ENCODE measurements at regions not wholly inside any gene's neighbourhood (a gene's known extent, or its start where the extent isn't known, plus 50 kb on each side); places are given as distances from the start of the nearest gene placed in this dataset.

DNA sequence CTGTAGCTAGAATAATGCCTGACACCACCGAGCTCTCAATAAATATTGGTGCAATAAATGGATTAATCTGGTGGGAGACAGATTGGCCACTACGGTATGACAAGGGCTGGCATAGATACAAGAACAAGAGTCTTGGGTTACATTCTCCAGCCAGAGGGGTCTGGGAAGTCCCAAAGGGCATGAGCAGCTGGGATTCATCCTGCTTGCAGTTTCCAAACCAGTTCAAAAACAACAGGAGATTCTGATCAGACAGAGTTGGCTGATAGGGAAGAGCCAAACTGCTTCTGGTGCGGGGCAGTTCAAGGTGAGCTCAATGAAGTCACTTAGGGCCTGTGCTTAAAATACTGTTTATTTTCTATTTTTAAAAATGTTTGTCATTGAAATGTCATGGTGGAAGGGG lies 266.9 kb downstream of the TNS1 start:
- intact Hi-C loops (cut with DNase I): no loop called here

DNA sequence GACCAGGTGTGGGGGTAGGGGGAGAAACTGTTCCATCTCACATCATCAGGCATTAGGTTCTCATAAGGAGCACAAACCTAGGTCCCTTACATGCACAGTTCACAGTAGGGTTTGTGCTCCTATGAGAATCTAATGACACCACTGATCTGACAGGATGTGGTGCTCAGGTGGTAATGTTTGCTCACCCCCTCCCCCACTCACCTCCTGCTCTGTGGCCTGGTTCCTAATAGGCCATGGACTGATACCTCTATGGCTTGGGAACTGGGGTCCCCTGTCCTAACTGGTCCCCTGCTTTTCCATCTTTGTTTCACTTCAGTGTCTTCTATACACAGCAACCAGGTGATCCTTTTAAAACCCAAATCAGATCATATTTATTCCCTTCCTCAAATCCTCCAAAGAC lies 267.8 kb downstream of the TNS1 start:
- ATAC-seq: no peak
- Histone ChIP-seq H3K9me3 (no peaks in the 10 kb centered on the region), H3K4me3 (no peak overlapping the region), H3K27me3 (no peaks in the 10 kb centered on the region), H3K4me1 (peaks cover 6 to 65% (median 31%) of the 10 kb centered on the region in 9 donors), H3K36me3 (peaks cover 0 to 7% (median 0%) of the 10 kb centered on the region in 9 donors), H3K27ac (no peak overlapping the region)
- TF ChIP-seq, protein P1, sequence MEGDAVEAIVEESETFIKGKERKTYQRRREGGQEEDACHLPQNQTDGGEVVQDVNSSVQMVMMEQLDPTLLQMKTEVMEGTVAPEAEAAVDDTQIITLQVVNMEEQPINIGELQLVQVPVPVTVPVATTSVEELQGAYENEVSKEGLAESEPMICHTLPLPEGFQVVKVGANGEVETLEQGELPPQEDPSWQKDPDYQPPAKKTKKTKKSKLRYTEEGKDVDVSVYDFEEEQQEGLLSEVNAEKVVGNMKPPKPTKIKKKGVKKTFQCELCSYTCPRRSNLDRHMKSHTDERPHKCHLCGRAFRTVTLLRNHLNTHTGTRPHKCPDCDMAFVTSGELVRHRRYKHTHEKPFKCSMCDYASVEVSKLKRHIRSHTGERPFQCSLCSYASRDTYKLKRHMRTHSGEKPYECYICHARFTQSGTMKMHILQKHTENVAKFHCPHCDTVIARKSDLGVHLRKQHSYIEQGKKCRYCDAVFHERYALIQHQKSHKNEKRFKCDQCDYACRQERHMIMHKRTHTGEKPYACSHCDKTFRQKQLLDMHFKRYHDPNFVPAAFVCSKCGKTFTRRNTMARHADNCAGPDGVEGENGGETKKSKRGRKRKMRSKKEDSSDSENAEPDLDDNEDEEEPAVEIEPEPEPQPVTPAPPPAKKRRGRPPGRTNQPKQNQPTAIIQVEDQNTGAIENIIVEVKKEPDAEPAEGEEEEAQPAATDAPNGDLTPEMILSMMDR (IDR thresholded peaks at IDR 0.05): no peak
- no peak for DNase-seq
- intact Hi-C loops (cut with DNase I): no loop called here

More for the DNA sequence above, 266.9 kb downstream of the TNS1 start:
- WGBS, 2 donors: 42 to 43% methylated on average over 3 of the region's 3 CpGs
- peak overlapping the region in 2 of 10 donors; percentile 15 to 38 for H3K27ac ChIP-seq
- H3K4me3 ChIP-seq: no peak overlapping the region
- H3K4me1 ChIP-seq: peaks cover 6 to 65% (median 26%) of the 10 kb centered on the region in 9 donors
- H3K9me3 ChIP-seq: no peaks in the 10 kb centered on the region
- TF ChIP-seq, protein P1 (IDR thresholded peaks at IDR 0.05): no peak
- peak in 1 of 8 donors; percentile 12 for ATAC-seq
- no peak for DNase-seq
- H3K27me3 ChIP-seq: no peaks in the 10 kb centered on the region
- peaks cover 0 to 7% (median 0%) of the 10 kb centered on the region in 9 donors for H3K36me3 ChIP-seq

DNA sequence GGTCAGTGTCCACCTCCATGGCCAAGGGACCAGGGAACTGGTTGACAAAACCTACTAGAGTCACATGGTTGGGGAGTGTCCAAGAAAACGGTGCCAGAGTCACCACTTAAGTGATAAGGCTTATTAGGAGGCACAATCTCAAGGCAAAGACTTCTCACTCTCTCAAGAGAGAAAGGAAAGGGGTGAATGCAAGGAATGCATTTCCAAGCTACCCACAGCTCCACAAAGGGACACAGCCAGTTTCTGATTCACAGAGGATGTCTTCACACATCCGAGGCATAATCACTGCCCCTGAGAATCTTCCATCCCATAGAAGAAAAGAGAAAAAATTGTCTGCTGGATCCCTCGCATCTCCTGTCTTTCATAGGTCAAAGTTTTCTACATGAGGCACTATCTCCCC lies 269.3 kb downstream of the TNS1 start:
- peaks cover 0 to 7% (median 0%) of the 10 kb centered on the region in 9 donors for H3K36me3 ChIP-seq
- no peaks in the 10 kb centered on the region for H3K9me3 ChIP-seq
- DNase-seq: no peak
- TF ChIP-seq, protein P1 (IDR thresholded peaks at IDR 0.05): no peak
- 63 to 64% methylated on average over 3 of the region's 3 CpGs for WGBS, 2 donors
- H3K4me3 ChIP-seq: no peak overlapping the region
- H3K4me1 ChIP-seq: peaks cover 13 to 80% (median 47%) of the 10 kb centered on the region in 9 donors
- no peaks in the 10 kb centered on the region for H3K27me3 ChIP-seq
- H3K27ac ChIP-seq: peak overlapping the region in 4 of 10 donors; percentile 32 to 61 (median 51)
- ATAC-seq: peak in 1 of 8 donors; percentile 5
- intact Hi-C loops (cut with DNase I): no loop called here

DNA sequence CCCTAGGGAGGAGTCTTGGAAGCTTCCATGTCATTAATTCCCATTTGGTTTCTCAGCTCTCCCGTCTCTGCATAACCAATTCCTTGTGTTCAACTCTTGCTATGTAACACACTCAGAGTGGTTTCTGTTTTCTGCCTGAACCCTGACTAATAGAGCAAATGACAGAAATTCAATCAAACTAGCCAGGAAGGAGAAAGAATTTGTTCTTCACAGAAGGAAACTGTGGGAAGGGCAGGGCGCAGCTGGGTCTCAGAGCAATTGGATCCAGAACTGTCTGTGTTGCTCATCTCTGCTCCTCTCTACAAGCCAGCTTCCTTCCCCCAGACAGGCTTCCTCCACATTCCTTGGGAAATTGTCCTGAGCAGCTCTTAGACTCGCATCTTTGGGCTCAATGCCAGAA lies 269.8 kb downstream of the TNS1 start:
- peaks cover 13 to 84% (median 50%) of the 10 kb centered on the region in 9 donors for H3K4me1 ChIP-seq
- intact Hi-C loops (cut with DNase I): no loop called here
- H3K9me3 ChIP-seq: no peaks in the 10 kb centered on the region
- ATAC-seq (peak in 2 of 8 donors; percentile 19 to 31), DNase-seq (no peak)
- H3K4me3 ChIP-seq: no peak overlapping the region
- H3K36me3 ChIP-seq: peaks cover 0 to 7% (median 0%) of the 10 kb centered on the region in 9 donors
- H3K27me3 ChIP-seq: no peaks in the 10 kb centered on the region
- TF ChIP-seq, protein P1 (IDR thresholded peaks at IDR 0.05): no peak
- WGBS, 2 donors: 48 to 55% methylated on average over 3 of the region's 3 CpGs
- peak overlapping the region in 4 of 10 donors; percentile 32 to 61 (median 51) for H3K27ac ChIP-seq
